Colonic mucosa (tissue), 4 donors: ENCODE measurements at regions not wholly inside any gene's neighbourhood (a gene's known extent, or its start where the extent isn't known, plus 50 kb on each side); places are given as distances from the start of the nearest gene placed in this dataset.

Source experiments
- DNase-seq: peaks from one replicate; pipeline ENCODE4 v3.0.0-alpha.2; 2020
- H3K27ac ChIP-seq: fragments of 200-600 bp; one replicate; pipeline ENCODE4 v1.8.0; 2021
- H3K27me3 ChIP-seq: fragments of 200-600 bp; one replicate; pipeline ENCODE4 v1.8.0; 2021
- H3K36me3 ChIP-seq: fragments of 200-600 bp; one replicate; pipeline ENCODE4 v1.8.0; 2021
- H3K4me1 ChIP-seq: fragments of 200-600 bp; one replicate; pipeline ENCODE4 v1.8.0; 2021; ENCODE audit warnings: mild to moderate bottlenecking
- H3K4me3 ChIP-seq: fragments of 200-600 bp; one replicate; pipeline ENCODE4 v1.8.0; 2021
- H3K9ac ChIP-seq, 2 donors: one replicate each; pipeline ENCODE4 v1.7.0; 2013; ENCODE audit warnings: control low read depth in 2 of 2, low read depth in 2 of 2, low read length in 2 of 2
- H3K9me3 ChIP-seq: fragments of 200-600 bp; one replicate; pipeline ENCODE4 v1.8.0; 2021
- intact Hi-C: fragments of 100-400 bp; cut with DNase I; formaldehyde crosslinking; loops from one replicate; pipeline ENCODE4 v1.14.1; 2022
- TF ChIP-seq, protein P1 (sequence below): fragments of 200-600 bp; IDR thresholded peaks from one replicate; pipeline ENCODE4 v1.8.0; 2022; ENCODE audit warnings: antibody characterized with exemption, mild to moderate bottlenecking
- donor health status: healthy.
- donor health status: DM: no; HTN: no; CAD: no.
- donor health status: DM: no; HTN: no; CAD: no.

- Histone ChIP-seq H3K9me3 (no peaks in the 10 kb centered on the region), H3K9ac (no peak overlapping the region), H3K27me3 (no peaks in the 10 kb centered on the region), H3K4me3 (no peak overlapping the region), H3K4me1 (no peaks in the 10 kb centered on the region), H3K27ac (no peak overlapping the region), H3K36me3 (no peaks in the 10 kb centered on the region)
- no peak for DNase-seq
- TF ChIP-seq, protein P1, sequence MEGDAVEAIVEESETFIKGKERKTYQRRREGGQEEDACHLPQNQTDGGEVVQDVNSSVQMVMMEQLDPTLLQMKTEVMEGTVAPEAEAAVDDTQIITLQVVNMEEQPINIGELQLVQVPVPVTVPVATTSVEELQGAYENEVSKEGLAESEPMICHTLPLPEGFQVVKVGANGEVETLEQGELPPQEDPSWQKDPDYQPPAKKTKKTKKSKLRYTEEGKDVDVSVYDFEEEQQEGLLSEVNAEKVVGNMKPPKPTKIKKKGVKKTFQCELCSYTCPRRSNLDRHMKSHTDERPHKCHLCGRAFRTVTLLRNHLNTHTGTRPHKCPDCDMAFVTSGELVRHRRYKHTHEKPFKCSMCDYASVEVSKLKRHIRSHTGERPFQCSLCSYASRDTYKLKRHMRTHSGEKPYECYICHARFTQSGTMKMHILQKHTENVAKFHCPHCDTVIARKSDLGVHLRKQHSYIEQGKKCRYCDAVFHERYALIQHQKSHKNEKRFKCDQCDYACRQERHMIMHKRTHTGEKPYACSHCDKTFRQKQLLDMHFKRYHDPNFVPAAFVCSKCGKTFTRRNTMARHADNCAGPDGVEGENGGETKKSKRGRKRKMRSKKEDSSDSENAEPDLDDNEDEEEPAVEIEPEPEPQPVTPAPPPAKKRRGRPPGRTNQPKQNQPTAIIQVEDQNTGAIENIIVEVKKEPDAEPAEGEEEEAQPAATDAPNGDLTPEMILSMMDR = no peak
- intact Hi-C loops = no loop called here
Measured at GRCh38 chr6:101284131-101284530, 109.4 kb upstream of the GRIK2 start.

GRCh38 chr6:101286146-101286545 lies 107.4 kb upstream of the GRIK2 start:
- no peak for DNase-seq
- Histone ChIP-seq H3K4me3 (no peak overlapping the region), H3K9me3 (no peaks in the 10 kb centered on the region), H3K27me3 (no peaks in the 10 kb centered on the region), H3K36me3 (no peaks in the 10 kb centered on the region), H3K27ac (no peak overlapping the region), H3K4me1 (no peaks in the 10 kb centered on the region), H3K9ac (no peak overlapping the region)
- TF ChIP-seq, protein P1 = no peak
- intact Hi-C loops = no loop called here

DNA sequence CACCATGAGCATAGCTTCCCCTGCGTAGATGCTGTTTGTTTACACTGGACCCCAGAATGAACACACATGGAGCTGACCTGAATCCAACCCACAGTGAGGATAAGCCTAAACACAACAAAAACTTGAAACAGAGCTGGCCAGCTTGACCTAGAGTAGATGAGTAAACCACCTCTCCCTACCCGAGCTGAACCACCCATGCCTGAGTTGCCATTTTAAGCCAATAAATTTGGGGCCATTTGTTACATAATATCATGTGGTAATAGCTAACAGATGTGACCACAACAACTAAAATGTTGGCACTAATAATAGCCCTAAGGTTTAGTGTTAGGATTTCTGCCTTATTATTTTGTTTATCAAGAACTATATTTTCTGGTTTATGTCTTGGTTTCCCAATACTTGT lies 103.2 kb upstream of the GRIK2 start:
- intact Hi-C loops = no loop called here
- Histone ChIP-seq H3K27me3 (no peaks in the 10 kb centered on the region), H3K36me3 (no peaks in the 10 kb centered on the region), H3K9me3 (no peaks in the 10 kb centered on the region), H3K27ac (no peak overlapping the region), H3K9ac (no peak overlapping the region), H3K4me3 (no peak overlapping the region), H3K4me1 (no peaks in the 10 kb centered on the region)
- no peak for DNase-seq
- TF ChIP-seq, protein P1 = no peak

DNA sequence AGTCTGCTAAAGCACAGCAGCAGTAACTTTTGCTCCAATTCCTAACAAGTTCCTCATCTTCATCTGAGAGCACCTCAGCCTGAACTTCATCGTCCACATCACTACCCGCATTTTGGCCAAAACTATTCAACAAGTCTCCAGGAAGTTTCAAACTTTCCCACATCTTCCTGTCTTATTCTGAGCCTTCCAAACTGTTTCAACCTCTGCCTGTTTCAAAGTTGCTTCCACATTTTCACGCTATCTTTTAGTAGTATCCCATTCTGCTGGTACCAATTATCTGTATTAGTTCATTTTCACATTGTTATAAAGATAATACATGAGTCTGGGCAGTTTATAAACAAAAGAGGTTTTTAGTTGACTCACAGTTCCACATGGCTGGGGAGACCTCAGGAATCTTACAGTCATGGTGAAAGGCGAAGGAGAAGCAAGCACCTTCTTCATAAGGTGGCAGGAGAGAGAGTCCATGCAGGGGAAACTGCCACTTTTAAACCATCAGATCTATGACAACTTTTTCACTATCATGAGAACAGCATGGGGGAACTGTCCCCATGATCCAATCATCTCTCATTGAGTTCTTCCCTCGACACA lies 99.4 kb upstream of the GRIK2 start:
- H3K9ac ChIP-seq = no peak overlapping the region
- DNase-seq = no peak
- no peaks in the 10 kb centered on the region for H3K36me3 ChIP-seq
- H3K27me3 ChIP-seq = no peaks in the 10 kb centered on the region
- H3K4me3 ChIP-seq = no peak overlapping the region
- H3K4me1 ChIP-seq = no peaks in the 10 kb centered on the region
- no peaks in the 10 kb centered on the region for H3K9me3 ChIP-seq
- no peak overlapping the region for H3K27ac ChIP-seq
- intact Hi-C loops = no loop called here
- TF ChIP-seq, protein P1 = no peak

GRCh38 chr6:101294676-101295075 lies 98.8 kb upstream of the GRIK2 start:
- intact Hi-C loops = no loop called here
- Histone ChIP-seq H3K4me1 (no peaks in the 10 kb centered on the region), H3K9ac (no peak overlapping the region), H3K9me3 (no peaks in the 10 kb centered on the region), H3K27ac (no peak overlapping the region), H3K36me3 (no peaks in the 10 kb centered on the region), H3K4me3 (no peak overlapping the region), H3K27me3 (no peaks in the 10 kb centered on the region)
- no peak for DNase-seq
- TF ChIP-seq, protein P1 = no peak
